ENCODE measurements at regions not wholly inside any gene's neighbourhood (a gene's known extent, or its start where the extent isn't known, plus 50 kb on each side); places are given as distances from the start of the nearest gene placed in this dataset.

GRCh38 chr10:31646519-31646918 lies 282.1 kb downstream of the ARHGAP12 start:
- no peak for TF ChIP-seq CTCF (IDR thresholded peaks at IDR 0.05)
- no peak for TF ChIP-seq POLR2AphosphoS5 (IDR thresholded peaks at IDR 0.05; ENCODE audit: low read depth, low read length)
